Neural cell (in vitro differentiated cells): ENCODE measurements at regions not wholly inside any gene's neighbourhood (a gene's known extent, or its start where the extent isn't known, plus 50 kb on each side); places are given as distances from the start of the nearest gene placed in this dataset.

ENCODE experiments used
- H2AFZ ChIP-seq: fragments of 200-600, 300-800 bp; sonication (generic), shearing (Covaris generic); 2 replicates; pipeline ENCODE4 v1.6.0; 2014; ENCODE audit warnings: low read depth, mild to moderate bottlenecking, antibody characterized with exemption, low read length, moderate library complexity
- H3F3A ChIP-seq: fragments of 200-600 bp; shearing (Covaris generic); 2 replicates; pipeline ENCODE4 v1.6.1; 2016; ENCODE audit warnings: mild to moderate bottlenecking, moderate library complexity, mixed read lengths, antibody characterized with exemption, low read length; ENCODE audit not compliant: insufficient read depth, poor library complexity, severe bottlenecking
- H3K27ac ChIP-seq: fragments of 200-600, 300-800 bp; sonication (generic), shearing (Covaris generic); 2 replicates; pipeline ENCODE4 v1.5.1; 2014; ENCODE audit warnings: mild to moderate bottlenecking, low read length, moderate library complexity
- H3K27me3 ChIP-seq: fragments of 300-800, 200-600 bp; sonication (generic), shearing (Covaris generic); 2 replicates; pipeline ENCODE4 v1.6.0; 2014; ENCODE audit warnings: mild to moderate bottlenecking, low read depth, low read length, moderate library complexity; ENCODE audit not compliant: insufficient read depth
- H3K36me3 ChIP-seq: fragments of 300-800, 200-600 bp; sonication (generic), shearing (Covaris generic); 2 replicates; pipeline ENCODE4 v1.5.1; 2014; ENCODE audit warnings: mild to moderate bottlenecking, antibody characterized with exemption, low read length, moderate library complexity; ENCODE audit not compliant: insufficient read depth
- H3K4me2 ChIP-seq: fragments of 300-800, 200-600 bp; sonication (generic), shearing (Covaris generic); 2 replicates; pipeline ENCODE4 v1.6.0; 2014; ENCODE audit warnings: mild to moderate bottlenecking, low read length
- H3K4me3 ChIP-seq: fragments of 300-800, 200-600 bp; sonication (generic), shearing (Covaris generic); 2 replicates; pipeline ENCODE4 v1.5.1; 2014; ENCODE audit warnings: mild to moderate bottlenecking, low read length, moderate library complexity
- H3K79me2 ChIP-seq: fragments of 200-600 bp; shearing (Covaris generic); replicated peaks from 2 replicates; pipeline ENCODE4 v1.6.0; 2014; ENCODE audit warnings: mild to moderate bottlenecking, low read length, moderate library complexity; ENCODE audit not compliant: insufficient read depth
- H3K9ac ChIP-seq: fragments of 300-800, 200-600 bp; sonication (generic), shearing (Covaris generic); 2 replicates; pipeline ENCODE4 v1.6.1; 2016; ENCODE audit warnings: mild to moderate bottlenecking, low read length, mixed read lengths
- H3K9me2 ChIP-seq: fragments of 200-600 bp; shearing (Covaris generic); 2 replicates; pipeline ENCODE4 v1.6.1; 2016; ENCODE audit warnings: mild to moderate bottlenecking, low read length, mixed read lengths; ENCODE audit not compliant: insufficient read depth
- H3K9me3 ChIP-seq: fragments of 200-600, 300-800 bp; sonication (generic), shearing (Covaris generic); 2 replicates; pipeline ENCODE4 v1.6.1; 2016; ENCODE audit warnings: mild to moderate bottlenecking, mixed run types, low read length, moderate library complexity, mixed read lengths
- H4K20me1 ChIP-seq: fragments of 200-600 bp; shearing (Covaris generic); 2 replicates; pipeline ENCODE4 v1.6.1; 2016; ENCODE audit warnings: mild to moderate bottlenecking, mixed run types; ENCODE audit not compliant: insufficient read depth
- EP300 ChIP-seq: fragments of 450-650 bp; conservative IDR thresholded peaks from 2 replicates; pipeline ENCODE4 v1.6.1; 2014; ENCODE audit warnings: antibody characterized with exemption, mild to moderate bottlenecking, moderate library complexity; ENCODE audit not compliant: poor library complexity, severe bottlenecking
- EZH2 ChIP-seq: fragments of 200-600, 300-800 bp; shearing (Covaris generic), sonication (generic); IDR thresholded peaks from 2 replicates; pipeline ENCODE4 v1.6.1; 2014; ENCODE audit warnings: antibody characterized with exemption, low read length, borderline replicate concordance, mild to moderate bottlenecking; ENCODE audit not compliant: insufficient read depth, poor library complexity, severe bottlenecking
- MXI1 ChIP-seq: fragments of 450-650 bp; conservative IDR thresholded peaks from 2 replicates; pipeline ENCODE4 v1.6.1; 2014; ENCODE audit warnings: antibody characterized with exemption, mild to moderate bottlenecking; ENCODE audit not compliant: poor library complexity, severe bottlenecking
- POLR2AphosphoS5 ChIP-seq: IDR thresholded peaks from 2 replicates; pipeline ENCODE4 v1.6.1; 2012
- RAD21 ChIP-seq: fragments of 450-650 bp; conservative IDR thresholded peaks from 2 replicates; pipeline ENCODE4 v1.6.1; 2014; ENCODE audit warnings: antibody characterized with exemption, mild to moderate bottlenecking, moderate library complexity
- SMC3 ChIP-seq: fragments of 450-650 bp; conservative IDR thresholded peaks from 2 replicates; pipeline ENCODE4 v1.6.1; 2014; ENCODE audit warnings: antibody characterized with exemption, mild to moderate bottlenecking, moderate library complexity; ENCODE audit not compliant: poor library complexity
- TAF1 ChIP-seq: IDR thresholded peaks from 2 replicates; pipeline ENCODE4 v1.6.1; 2012; ENCODE audit warnings: low read depth
- TF ChIP-seq, protein P1 (sequence below): IDR thresholded peaks from 2 replicates; pipeline ENCODE4 v1.6.1; 2012; ENCODE audit warnings: borderline replicate concordance
- TF ChIP-seq, protein P2 (sequence below): fragments of 450-650 bp; IDR thresholded peaks from 2 replicates; pipeline ENCODE4 v1.5.1; 2014; ENCODE audit warnings: antibody characterized with exemption, mild to moderate bottlenecking, moderate library complexity; ENCODE audit not compliant: poor library complexity, severe bottlenecking

- Histone ChIP-seq H3K9me2 (no peaks in the 10 kb centered on the region), H3K27me3 (no peaks in the 10 kb centered on the region), H3K9ac (no peak overlapping the region), H3K27ac (no peak overlapping the region), H3F3A (no peaks in the 10 kb centered on the region), H3K79me2 (no peaks in the 10 kb centered on the region), H3K36me3 (no peaks in the 10 kb centered on the region), H3K4me2 (no peak overlapping the region), H3K4me3 (no peak overlapping the region), H4K20me1 (no peaks in the 10 kb centered on the region), H2AFZ (no peak overlapping the region), H3K9me3 (peaks cover 4% of the 10 kb centered on the region)
- TF ChIP-seq POLR2AphosphoS5 (no peak), TAF1 (no peak)
- TF ChIP-seq, protein P1, sequence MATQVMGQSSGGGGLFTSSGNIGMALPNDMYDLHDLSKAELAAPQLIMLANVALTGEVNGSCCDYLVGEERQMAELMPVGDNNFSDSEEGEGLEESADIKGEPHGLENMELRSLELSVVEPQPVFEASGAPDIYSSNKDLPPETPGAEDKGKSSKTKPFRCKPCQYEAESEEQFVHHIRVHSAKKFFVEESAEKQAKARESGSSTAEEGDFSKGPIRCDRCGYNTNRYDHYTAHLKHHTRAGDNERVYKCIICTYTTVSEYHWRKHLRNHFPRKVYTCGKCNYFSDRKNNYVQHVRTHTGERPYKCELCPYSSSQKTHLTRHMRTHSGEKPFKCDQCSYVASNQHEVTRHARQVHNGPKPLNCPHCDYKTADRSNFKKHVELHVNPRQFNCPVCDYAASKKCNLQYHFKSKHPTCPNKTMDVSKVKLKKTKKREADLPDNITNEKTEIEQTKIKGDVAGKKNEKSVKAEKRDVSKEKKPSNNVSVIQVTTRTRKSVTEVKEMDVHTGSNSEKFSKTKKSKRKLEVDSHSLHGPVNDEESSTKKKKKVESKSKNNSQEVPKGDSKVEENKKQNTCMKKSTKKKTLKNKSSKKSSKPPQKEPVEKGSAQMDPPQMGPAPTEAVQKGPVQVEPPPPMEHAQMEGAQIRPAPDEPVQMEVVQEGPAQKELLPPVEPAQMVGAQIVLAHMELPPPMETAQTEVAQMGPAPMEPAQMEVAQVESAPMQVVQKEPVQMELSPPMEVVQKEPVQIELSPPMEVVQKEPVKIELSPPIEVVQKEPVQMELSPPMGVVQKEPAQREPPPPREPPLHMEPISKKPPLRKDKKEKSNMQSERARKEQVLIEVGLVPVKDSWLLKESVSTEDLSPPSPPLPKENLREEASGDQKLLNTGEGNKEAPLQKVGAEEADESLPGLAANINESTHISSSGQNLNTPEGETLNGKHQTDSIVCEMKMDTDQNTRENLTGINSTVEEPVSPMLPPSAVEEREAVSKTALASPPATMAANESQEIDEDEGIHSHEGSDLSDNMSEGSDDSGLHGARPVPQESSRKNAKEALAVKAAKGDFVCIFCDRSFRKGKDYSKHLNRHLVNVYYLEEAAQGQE = no peak
Measured at GRCh38 chr2:150280231-150280630, 207.2 kb downstream of the RND3 start.

DNA sequence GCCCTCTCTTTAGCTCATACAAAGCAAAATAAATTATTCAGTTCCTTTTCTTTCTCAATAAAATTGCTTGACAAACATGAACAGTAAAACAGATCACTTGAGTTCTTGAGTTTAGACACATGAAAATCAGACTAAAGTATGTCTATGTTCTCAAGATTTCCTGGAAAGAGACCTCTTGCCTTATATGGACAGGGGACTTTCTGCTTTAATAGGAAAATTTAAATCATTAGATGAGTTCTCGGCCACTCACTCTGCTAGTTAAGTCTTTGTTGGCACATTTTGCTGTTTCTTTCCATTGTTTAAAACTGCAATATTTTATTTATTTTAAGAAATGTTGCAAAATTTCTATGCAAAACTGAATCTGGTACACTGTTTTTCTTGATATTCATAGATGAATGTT is 207.8 kb downstream of the RND3 start:
- Histone ChIP-seq H3K9me2 (no peaks in the 10 kb centered on the region), H2AFZ (no peak overlapping the region), H3K4me3 (no peak overlapping the region), H3F3A (no peaks in the 10 kb centered on the region), H3K36me3 (no peaks in the 10 kb centered on the region), H3K9ac (no peak overlapping the region), H3K27ac (no peak overlapping the region), H3K4me2 (no peak overlapping the region), H4K20me1 (no peaks in the 10 kb centered on the region), H3K9me3 (peaks cover 4% of the 10 kb centered on the region), H3K27me3 (no peaks in the 10 kb centered on the region), H3K79me2 (no peaks in the 10 kb centered on the region)
- TF ChIP-seq, protein P1 = no peak
- TF ChIP-seq TAF1 = no peak
- TF ChIP-seq, protein P2, sequence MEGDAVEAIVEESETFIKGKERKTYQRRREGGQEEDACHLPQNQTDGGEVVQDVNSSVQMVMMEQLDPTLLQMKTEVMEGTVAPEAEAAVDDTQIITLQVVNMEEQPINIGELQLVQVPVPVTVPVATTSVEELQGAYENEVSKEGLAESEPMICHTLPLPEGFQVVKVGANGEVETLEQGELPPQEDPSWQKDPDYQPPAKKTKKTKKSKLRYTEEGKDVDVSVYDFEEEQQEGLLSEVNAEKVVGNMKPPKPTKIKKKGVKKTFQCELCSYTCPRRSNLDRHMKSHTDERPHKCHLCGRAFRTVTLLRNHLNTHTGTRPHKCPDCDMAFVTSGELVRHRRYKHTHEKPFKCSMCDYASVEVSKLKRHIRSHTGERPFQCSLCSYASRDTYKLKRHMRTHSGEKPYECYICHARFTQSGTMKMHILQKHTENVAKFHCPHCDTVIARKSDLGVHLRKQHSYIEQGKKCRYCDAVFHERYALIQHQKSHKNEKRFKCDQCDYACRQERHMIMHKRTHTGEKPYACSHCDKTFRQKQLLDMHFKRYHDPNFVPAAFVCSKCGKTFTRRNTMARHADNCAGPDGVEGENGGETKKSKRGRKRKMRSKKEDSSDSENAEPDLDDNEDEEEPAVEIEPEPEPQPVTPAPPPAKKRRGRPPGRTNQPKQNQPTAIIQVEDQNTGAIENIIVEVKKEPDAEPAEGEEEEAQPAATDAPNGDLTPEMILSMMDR = no peak
- TF ChIP-seq EP300 = no peak
- no peak for TF ChIP-seq POLR2AphosphoS5
- TF ChIP-seq EZH2 = no peak
- no peak for TF ChIP-seq MXI1
- TF ChIP-seq SMC3 = no peak
- no peak for TF ChIP-seq RAD21
